Hepatocyte (in vitro differentiated cells): ENCODE measurements at regions not wholly inside any gene's neighbourhood (a gene's known extent, or its start where the extent isn't known, plus 50 kb on each side); places are given as distances from the start of the nearest gene placed in this dataset.

Source experiments
- DNase-seq: peaks from one replicate; pipeline ENCODE4 v3.0.0-alpha.2; 2016; ENCODE audit warnings: low spot score
- H2AFZ ChIP-seq: fragments of 200-600 bp; sonication (generic); 2 replicates; pipeline ENCODE4 v1.6.0; 2016; ENCODE audit warnings: antibody characterized with exemption, mild to moderate bottlenecking
- H3K27ac ChIP-seq: fragments of 200-600 bp; sonication (generic); 2 replicates; pipeline ENCODE4 v1.5.1; 2016; ENCODE audit warnings: mild to moderate bottlenecking
- H3K27me3 ChIP-seq: fragments of 200-600 bp; sonication (generic); 2 replicates; pipeline ENCODE4 v1.6.1; 2016
- H3K36me3 ChIP-seq: fragments of 200-600 bp; sonication (generic); replicated peaks from 2 replicates; pipeline ENCODE4 v1.5.1; 2016; ENCODE audit warnings: low read depth; ENCODE audit not compliant: insufficient read depth
- H3K4me1 ChIP-seq: fragments of 200-600 bp; sonication (generic); 2 replicates; pipeline ENCODE4 v1.5.1; 2016; ENCODE audit warnings: mild to moderate bottlenecking, moderate library complexity; ENCODE audit not compliant: insufficient read depth
- H3K4me2 ChIP-seq: fragments of 200-600 bp; sonication (generic); 2 replicates; pipeline ENCODE4 v1.6.0; 2016
- H3K4me3 ChIP-seq: fragments of 200-600 bp; sonication (generic); 2 replicates; pipeline ENCODE4 v1.5.1; 2016; ENCODE audit warnings: mild to moderate bottlenecking
- H3K79me2 ChIP-seq: fragments of 200-600 bp; sonication (generic); 2 replicates; pipeline ENCODE4 v1.6.0; 2017; ENCODE audit warnings: mild to moderate bottlenecking
- H3K9me2 ChIP-seq: fragments of 200-600 bp; sonication (generic); replicated peaks from 2 replicates; pipeline ENCODE4 v1.6.0; 2017; ENCODE audit warnings: mild to moderate bottlenecking; ENCODE audit not compliant: insufficient read depth
- H3K9me3 ChIP-seq: fragments of 200-600 bp; sonication (generic); 2 replicates; pipeline ENCODE4 v1.5.1; 2016; ENCODE audit warnings: low read depth, mild to moderate bottlenecking
- H4K20me1 ChIP-seq: fragments of 200-600 bp; sonication (generic); 2 replicates; pipeline ENCODE4 v1.6.0; 2016; ENCODE audit warnings: mild to moderate bottlenecking; ENCODE audit not compliant: insufficient read depth, poor library complexity, severe bottlenecking
- EZH2 ChIP-seq: fragments of 200-600 bp; sonication (generic); IDR thresholded peaks from 2 replicates; pipeline ENCODE4 v1.6.1; 2016; ENCODE audit warnings: antibody characterized with exemption, mild to moderate bottlenecking, borderline replicate concordance
- EZH2phosphoT487 ChIP-seq: fragments of 200-600 bp; sonication (generic); IDR thresholded peaks from one replicate; pipeline ENCODE4 v1.6.1; 2018; ENCODE audit warnings: antibody characterized with exemption, mild to moderate bottlenecking, low read depth, moderate library complexity; ENCODE audit not compliant: unreplicated experiment, severe bottlenecking
- WGBS: methylation state at CpG from one replicate; pipeline ENCODE4 v1.1.6; 2016; ENCODE audit warnings: low lambda C conversion rate; ENCODE audit errors: missing lambda C conversion rate; 5-methylcytosine and 5-hydroxymethylcytosine counted together
- TF ChIP-seq, protein P1 (sequence below): fragments of 200-600 bp; sonication (generic); IDR thresholded peaks from 2 replicates; pipeline ENCODE4 v1.5.1; 2016; ENCODE audit warnings: antibody characterized with exemption, mild to moderate bottlenecking; ENCODE audit not compliant: poor library complexity

DNA sequence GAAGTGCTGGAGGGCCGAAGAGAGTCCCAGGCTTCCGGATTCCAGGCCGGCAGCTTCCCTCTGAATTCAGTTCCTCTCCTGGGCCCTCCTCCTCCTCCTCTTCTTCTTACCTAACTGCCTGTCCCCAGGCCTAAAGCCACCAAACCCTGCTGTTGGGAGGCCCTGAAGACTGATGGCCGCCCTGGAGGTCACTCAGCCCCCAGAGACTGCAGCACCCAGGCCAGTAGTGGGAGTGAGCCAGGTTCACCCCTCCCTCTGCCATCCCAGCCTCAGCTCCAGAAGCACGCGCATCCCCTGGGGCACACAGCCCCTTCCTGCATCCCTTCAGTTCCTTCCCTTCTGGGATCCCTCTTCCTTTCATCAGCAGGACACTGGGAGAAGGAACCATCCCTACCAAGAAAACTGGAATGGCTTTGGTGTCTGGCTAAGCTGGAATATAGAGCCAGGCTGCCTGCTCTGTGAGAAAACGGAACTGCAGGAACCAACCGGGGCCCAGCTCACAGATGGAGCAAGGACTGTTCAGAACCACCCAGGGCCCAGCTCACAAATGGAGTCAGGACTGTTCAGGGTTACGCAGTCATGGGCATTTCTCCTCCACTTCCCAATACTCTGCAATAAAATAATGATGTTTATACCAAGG, 127.4 kb downstream of the NDUFA10 start:
- TF ChIP-seq, protein P1, sequence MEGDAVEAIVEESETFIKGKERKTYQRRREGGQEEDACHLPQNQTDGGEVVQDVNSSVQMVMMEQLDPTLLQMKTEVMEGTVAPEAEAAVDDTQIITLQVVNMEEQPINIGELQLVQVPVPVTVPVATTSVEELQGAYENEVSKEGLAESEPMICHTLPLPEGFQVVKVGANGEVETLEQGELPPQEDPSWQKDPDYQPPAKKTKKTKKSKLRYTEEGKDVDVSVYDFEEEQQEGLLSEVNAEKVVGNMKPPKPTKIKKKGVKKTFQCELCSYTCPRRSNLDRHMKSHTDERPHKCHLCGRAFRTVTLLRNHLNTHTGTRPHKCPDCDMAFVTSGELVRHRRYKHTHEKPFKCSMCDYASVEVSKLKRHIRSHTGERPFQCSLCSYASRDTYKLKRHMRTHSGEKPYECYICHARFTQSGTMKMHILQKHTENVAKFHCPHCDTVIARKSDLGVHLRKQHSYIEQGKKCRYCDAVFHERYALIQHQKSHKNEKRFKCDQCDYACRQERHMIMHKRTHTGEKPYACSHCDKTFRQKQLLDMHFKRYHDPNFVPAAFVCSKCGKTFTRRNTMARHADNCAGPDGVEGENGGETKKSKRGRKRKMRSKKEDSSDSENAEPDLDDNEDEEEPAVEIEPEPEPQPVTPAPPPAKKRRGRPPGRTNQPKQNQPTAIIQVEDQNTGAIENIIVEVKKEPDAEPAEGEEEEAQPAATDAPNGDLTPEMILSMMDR, result no peak
- TF ChIP-seq EZH2, result no peak
- TF ChIP-seq EZH2phosphoT487, result no peak
- Histone ChIP-seq H3K4me1 (no peaks in the 10 kb centered on the region), H3K4me3 (no peak overlapping the region), H3K36me3 (no peaks in the 10 kb centered on the region), H3K27ac (no peak overlapping the region), H2AFZ (no peak overlapping the region), H3K27me3 (peaks cover 4% of the 10 kb centered on the region), H3K79me2 (no peaks in the 10 kb centered on the region), H3K9me2 (no peaks in the 10 kb centered on the region), H4K20me1 (no peaks in the 10 kb centered on the region), H3K9me3 (no peaks in the 10 kb centered on the region), H3K4me2 (no peak overlapping the region)
- 91% methylated on average over 9 of the region's 9 CpGs for WGBS
- no peak for DNase-seq

DNA sequence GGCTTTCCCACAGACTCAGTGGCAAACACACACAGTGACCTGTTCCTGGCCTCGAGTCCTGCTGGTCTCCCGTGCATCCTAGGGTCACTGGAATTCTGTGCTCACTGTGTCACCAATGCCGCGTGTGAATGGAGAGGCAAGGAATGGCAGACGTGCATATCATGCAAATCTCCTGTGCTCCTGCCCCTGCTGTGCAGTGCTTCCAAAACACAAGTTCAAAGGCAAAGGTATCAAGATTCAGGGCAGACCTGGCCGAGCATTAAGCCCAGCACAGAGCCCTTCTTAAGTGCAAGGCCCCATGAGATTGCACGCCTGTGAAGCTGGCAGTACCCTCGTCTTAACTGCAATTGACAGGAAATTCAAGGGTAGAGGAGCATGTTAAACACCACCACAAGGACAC, 129.1 kb downstream of the NDUFA10 start:
- no peaks in the 10 kb centered on the region for H3K9me3 ChIP-seq
- no peaks in the 10 kb centered on the region for H3K79me2 ChIP-seq
- H2AFZ ChIP-seq, result no peak overlapping the region
- TF ChIP-seq EZH2phosphoT487 (no peak), EZH2 (no peak)
- TF ChIP-seq, protein P1, result no peak
- H3K4me2 ChIP-seq, result no peak overlapping the region
- no peaks in the 10 kb centered on the region for H3K4me1 ChIP-seq
- no peaks in the 10 kb centered on the region for H4K20me1 ChIP-seq
- no peak overlapping the region for H3K4me3 ChIP-seq
- no peaks in the 10 kb centered on the region for H3K9me2 ChIP-seq
- H3K27ac ChIP-seq, result no peak overlapping the region
- WGBS, result 58% methylated on average over 8 of the region's 8 CpGs
- DNase-seq, result no peak
- peaks cover 4% of the 10 kb centered on the region for H3K27me3 ChIP-seq
- H3K36me3 ChIP-seq, result no peaks in the 10 kb centered on the region

DNA sequence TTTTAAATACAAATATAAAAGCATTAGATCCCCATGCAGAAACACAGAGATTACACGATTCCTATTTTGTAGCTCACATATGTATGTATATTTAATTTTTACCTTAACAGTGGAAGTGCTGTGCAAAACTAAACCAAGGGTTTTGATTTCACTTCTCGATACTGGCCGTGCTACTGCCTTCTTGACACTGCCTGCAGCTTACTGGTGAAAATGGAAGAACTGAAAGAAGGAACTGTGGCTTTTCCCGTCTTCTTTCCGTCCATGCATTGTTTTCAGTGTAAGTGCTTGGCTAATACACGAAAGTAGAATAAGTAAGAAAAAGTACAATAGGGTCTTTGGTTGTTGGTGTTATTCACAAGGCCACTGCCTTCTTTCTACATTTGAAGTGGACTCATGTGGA, 129.5 kb downstream of the NDUFA10 start:
- H3K36me3 ChIP-seq, result no peaks in the 10 kb centered on the region
- TF ChIP-seq EZH2phosphoT487, result no peak

DNA sequence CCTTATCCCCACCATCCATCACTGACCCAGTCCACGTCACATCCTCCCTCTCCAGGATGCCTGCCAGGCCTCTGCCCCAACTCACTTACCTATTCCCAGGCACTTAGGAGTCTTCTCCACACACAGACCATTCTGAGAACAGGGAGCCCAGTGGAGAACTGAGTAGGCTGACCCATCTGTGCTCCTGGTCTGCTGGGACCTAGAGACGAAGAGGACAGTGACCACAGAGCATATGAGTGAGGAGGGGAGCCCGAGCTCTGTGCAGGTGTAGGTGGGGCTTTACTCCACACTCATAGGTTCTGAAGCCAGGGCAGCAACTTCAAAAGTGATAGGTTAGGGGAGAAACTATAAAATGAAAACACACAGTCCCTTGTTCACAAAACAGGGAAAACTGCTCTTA, 130.0 kb downstream of the NDUFA10 start:
- DNase-seq, result no peak
- 89% methylated on average over 3 of the region's 3 CpGs for WGBS

More for the DNA sequence above, 129.5 kb downstream of the NDUFA10 start:
- Histone ChIP-seq H3K4me2 (no peak overlapping the region), H3K27me3 (peaks cover 4% of the 10 kb centered on the region), H3K4me1 (no peaks in the 10 kb centered on the region), H3K9me2 (no peaks in the 10 kb centered on the region), H2AFZ (no peak overlapping the region), H3K27ac (no peak overlapping the region), H3K79me2 (no peaks in the 10 kb centered on the region), H3K4me3 (no peak overlapping the region), H4K20me1 (no peaks in the 10 kb centered on the region), H3K9me3 (no peaks in the 10 kb centered on the region)
- DNase-seq, result no peak
- 89% methylated on average over 6 of the region's 6 CpGs for WGBS

More for the DNA sequence above, 130.0 kb downstream of the NDUFA10 start:
- Histone ChIP-seq H2AFZ (no peak overlapping the region), H3K4me2 (no peak overlapping the region), H3K79me2 (no peaks in the 10 kb centered on the region), H4K20me1 (no peaks in the 10 kb centered on the region), H3K27ac (no peak overlapping the region), H3K36me3 (no peaks in the 10 kb centered on the region), H3K9me2 (no peaks in the 10 kb centered on the region), H3K4me3 (no peak overlapping the region), H3K4me1 (no peaks in the 10 kb centered on the region), H3K27me3 (peaks cover 4% of the 10 kb centered on the region), H3K9me3 (no peaks in the 10 kb centered on the region)
- TF ChIP-seq, protein P1, result no peak
- TF ChIP-seq EZH2phosphoT487, result no peak
